Stimulated activated naive CD8-positive, alpha-beta T cell treated with anti-CD3 and anti-CD28 coated beads, Interleukin-15, Interleukin-2, amounts not matched to agents 100 U/mL and 50 U/mL, for 24 hours (primary cell): ENCODE measurements at regions not wholly inside any gene's neighbourhood (a gene's known extent, or its start where the extent isn't known, plus 50 kb on each side); places are given as distances from the start of the nearest gene placed in this dataset.
"Not testable (repeated sequence)": the region's sequence is repeated elsewhere in the genome, so short reads cannot be mapped to it uniquely, and the experiment has no call there.

Experiments used
- ATAC-seq: fragments of 150-1000 bp; cut with Tn5 transposase; one replicate; pipeline ENCODE4 v1.10.0; 2021
- DNase-seq: peaks from one replicate; pipeline ENCODE4 v3.0.0; 2021

DNA sequence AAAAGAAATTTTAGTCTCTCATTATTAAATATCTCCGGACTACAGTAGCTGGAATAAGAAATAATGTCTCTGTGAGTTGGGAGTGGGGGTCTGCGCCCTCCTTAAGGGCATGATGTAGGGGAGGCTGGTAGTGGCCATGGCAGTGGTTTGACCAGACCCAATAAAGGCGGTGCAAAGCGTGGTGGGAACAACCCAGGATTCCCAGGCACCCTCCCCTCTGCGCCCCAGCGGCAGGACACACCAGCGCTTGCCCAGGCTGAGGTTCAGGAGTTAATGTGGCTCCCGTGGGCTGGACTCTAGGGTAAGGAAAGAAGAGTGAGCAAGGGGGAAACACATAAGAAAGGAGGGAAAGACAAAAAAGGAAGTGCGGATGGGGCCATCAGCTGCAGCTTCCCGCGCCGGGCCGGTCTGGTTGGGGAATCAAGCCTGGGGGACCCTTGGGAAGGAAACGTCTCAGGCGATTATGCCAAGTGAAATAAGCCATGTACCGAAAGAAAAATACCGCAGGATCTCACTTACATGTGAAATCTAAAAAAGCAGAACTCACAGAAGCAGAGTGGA is 157.5 kb upstream of the SMIM31 start:
- no peak for DNase-seq
- ATAC-seq: no peak

DNA sequence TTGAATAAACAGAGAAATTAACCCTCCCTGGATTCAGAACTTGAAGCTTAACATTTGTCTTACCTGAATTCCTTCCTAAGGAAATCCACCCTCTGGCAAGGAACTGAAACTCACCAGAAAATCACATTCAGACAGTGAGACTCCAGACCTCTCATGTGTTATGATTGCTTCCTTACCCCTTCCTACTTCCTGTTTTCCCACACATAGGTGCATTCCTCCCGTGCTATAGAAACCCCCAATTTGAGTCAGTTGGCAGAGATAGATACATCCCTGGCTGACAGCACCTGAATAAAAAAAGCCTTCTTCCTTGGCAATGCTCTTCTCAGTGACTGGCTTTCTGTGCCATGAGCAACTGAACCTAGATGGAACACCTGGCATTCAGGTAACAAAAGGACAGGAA is 157.0 kb upstream of the SMIM31 start:
- no peak for DNase-seq
- ATAC-seq: no peak

DNA sequence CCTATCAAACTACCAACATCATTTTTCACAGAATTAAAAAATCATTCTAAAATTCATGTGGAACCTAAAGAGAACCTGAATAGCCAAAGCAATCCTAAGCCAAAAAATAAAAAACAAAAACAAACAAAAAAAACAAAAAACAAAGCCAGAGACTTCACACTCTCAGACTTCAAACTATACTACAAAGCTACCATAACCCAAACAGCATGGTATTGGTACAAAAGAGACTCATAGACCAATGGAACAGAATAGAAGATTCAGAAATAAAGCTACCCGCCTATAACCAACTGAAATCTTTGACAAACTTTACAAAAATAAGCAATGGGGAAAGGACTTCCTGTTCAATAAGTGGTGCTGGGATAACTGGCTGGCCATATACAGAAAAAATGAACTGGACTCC is 152.3 kb upstream of the SMIM31 start:
- no peak for DNase-seq
- no peak for ATAC-seq

DNA sequence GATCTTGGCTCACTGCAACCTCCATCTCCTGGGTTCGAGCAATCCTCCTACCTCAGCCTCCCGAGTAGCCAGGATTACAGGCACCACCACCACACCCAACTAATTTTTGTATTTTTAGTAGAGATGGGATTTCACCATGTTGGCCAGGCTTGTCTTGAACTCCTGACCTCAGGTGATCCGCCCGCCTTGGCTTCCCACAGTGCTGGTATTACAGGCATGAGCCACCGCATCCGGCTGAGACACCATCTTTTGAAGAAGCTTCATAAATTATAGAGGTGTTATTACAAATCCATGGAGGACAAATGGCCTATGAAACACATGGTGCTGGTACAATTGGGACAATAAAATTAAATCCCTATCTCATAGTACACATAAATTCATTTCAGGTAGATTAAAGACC is 148.1 kb upstream of the SMIM31 start:
- not testable (repeated sequence) for DNase-seq, ATAC-seq

DNA sequence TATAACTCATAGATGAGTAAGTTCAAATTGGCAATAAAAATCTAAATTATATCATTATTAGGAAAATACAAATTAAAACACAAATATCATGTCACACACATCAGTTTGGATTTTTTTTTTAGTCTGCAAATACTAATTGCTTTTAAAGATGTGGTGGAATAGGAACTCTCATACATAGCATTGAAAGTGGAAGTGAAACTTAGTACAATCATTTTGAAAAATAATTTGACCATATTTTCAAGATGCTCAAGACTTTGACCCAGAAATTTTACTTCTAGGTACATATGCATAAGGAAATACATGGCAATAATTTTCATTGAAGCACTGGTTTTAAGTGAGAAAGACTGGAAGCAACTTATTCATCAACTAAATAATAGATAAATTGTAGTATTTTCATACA is 147.5 kb upstream of the SMIM31 start:
- ATAC-seq: no peak

DNA sequence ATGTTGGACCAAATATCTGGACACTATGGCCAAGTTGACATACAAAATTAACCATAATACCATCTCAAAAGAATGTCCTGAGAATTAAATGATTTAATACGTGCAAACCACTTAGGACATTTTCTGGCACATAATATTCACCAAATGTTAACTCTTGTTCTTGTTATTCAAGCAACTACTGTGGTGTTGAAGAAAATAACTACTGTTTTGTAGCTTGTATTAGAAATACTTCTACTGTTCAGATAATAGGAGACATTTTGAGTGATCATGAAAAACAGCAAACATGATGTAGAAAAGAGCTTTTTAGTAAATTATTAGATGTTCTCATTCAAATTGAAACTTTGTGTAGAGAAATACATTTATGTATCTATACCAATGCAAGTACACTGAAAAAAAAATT is 140.7 kb upstream of the SMIM31 start:
- ATAC-seq (no peak), DNase-seq (no peak)

More for the DNA sequence above, 147.5 kb upstream of the SMIM31 start:
- no peak for DNase-seq

DNA sequence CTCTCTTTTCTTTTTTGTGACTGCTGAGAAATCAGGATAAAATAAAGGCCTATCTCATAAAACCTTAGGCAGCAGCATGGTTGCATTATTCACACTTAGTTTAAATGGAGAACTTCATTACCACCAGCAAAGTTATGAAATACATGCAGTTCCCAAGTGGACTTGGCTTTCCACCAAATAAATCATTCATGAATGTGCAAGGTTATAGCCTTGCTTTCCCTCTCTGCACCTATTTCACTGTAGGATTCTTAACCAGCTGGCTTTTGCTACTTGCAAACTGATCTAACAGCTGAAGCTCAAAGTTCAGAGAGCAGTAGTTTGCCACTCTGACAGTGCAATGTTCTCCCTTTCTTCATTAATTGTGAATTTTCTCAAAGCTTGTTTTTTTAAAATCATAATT is 140.1 kb upstream of the SMIM31 start:
- no peak for DNase-seq
- no peak for ATAC-seq

DNA sequence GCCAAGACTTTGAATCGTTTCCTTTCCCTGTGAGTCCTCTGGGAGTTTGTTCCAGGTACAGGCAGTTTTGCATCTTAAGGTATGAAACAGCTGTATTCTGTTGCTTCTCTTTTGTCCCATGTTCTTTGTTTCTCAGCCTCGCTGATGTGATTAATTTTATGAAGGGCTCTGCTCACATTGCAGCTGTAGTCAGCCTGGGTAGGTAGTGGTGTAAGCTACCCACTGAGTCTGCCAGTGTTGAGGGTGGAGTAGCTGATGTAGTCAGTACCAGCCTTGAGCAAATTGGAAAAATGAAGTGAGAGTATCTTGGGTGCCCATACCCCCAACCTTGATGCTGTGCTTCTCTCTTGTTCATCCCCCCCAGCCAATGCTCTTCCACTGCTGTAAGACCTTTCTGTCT is 139.6 kb upstream of the SMIM31 start:
- ATAC-seq (no peak), DNase-seq (no peak)

DNA sequence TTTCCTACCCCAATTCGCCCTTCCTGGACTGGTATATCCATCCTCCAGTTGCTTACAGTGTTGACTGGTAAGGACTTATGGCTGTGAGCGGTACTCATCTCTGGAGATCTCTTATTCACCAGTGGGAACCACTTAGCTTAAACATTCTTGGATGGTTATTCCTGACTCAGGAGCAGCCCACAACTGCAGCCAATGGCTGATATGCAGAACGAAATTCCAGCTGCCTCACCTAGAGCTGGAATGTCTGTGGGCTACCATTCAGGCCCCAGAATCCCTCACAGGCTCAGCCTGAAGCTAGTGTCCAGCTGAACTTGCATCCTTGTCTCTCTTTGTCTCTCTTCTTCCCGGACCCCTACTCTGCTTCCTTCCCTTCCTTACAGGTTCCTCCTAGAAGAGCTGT is 138.9 kb upstream of the SMIM31 start:
- ATAC-seq: no peak
- no peak for DNase-seq

DNA sequence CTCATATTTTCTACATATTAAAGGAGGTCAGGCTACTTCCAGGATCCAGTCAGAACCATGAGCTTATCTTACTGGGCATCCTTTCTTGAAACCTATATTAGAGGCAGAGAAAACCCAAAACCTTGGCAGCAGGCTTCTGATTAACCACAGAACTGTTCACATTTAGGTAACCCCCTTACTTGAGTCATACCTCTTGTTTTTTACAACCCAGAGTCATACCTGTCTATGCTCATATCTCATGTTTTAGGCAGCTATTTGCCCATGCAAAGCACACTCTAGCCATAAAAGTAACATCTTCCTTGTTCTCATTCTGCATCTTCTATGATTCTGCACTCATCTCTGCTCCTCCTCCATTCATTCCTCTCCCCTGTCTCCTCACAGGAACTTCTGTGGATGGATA is 138.0 kb upstream of the SMIM31 start:
- DNase-seq (no peak), ATAC-seq (no peak)

DNA sequence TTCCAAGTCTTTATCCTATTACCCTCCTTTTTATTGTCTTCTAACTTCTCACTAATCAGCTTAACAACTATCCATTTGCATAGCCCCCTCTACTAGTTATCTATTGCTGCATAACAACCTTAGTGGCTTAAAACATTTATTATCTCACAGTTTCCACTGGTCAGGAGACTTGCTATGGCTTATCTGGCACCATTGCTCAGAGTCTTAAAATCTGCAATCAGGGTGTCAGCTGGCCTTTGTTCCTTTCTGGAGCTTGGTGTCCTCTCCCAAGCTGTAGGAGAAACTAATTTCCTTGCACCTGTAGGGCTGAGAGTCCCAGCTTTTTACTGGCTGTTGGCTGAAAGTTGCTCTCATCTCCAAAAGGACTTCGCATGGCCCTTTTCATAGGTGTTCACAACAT is 137.0 kb upstream of the SMIM31 start:
- no peak for DNase-seq
- no peak for ATAC-seq

DNA sequence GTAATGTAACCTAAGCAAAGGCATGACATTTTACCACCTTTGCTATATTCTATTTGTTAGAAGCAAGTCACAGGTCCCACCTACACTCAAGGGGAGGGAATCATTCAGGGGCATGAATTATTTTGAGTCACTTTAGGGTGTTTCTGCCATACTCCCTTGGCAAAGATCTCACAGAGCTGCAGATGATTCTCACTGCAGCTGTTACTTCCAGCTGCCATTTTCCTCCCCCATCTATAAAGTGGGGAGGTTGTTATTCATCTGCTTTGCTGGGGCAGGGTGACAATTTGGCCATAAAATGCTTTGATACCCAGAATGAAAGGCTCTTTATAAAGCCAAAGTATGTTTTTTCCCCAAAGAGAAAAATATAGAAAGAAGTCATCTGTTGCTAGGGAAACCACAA is 136.5 kb upstream of the SMIM31 start:
- ATAC-seq (no peak), DNase-seq (no peak)

DNA sequence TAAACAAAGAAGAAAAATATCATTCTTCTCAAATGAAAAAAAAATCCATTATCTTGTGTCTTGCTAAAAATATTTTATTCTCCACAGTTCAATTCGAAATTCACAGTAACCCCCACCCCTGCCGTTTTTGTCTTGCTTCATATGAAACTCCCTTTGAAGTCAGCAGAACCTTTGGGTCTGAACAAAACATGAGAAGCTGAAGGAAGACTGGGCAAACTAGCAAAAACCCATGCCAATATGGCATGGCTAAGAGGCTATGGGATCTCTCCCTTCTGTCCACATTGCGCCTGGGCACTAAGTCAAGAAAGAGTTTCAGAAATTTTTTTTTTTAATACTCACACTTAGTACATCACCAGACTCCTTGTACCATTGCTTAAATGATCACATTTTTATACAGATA is 136.0 kb upstream of the SMIM31 start:
- DNase-seq (no peak), ATAC-seq (no peak)

DNA sequence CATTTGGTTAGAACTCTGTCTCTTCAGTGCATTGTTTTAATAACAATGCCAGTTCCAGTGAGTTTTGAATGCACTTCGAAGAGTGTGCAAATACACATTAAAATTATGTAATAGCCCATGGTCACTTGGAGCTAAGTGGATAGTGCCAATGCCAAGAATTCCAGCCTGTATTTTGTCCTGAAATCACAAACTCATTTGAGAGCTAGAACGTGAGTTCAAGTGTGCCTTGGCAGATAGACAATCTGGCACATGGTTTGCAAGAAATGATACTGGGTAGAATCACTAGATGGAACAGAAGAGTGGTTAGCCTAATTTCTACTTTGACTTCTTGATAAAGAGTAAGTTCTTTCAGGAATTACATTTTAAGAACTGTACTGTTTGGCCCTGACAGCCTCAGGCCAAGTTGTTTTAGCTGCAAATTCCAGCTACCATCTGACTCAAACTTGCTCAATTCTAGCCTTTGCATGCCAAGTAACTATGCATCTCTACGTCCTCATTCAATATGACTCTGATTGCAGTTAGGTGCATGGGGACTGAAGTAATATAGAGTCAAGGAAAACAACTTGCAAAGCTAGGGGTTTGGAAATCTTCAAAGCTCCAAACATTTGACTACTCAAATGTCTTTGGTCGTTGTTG is 131.9 kb upstream of the SMIM31 start:
- ATAC-seq (no peak), DNase-seq (no peak)

DNA sequence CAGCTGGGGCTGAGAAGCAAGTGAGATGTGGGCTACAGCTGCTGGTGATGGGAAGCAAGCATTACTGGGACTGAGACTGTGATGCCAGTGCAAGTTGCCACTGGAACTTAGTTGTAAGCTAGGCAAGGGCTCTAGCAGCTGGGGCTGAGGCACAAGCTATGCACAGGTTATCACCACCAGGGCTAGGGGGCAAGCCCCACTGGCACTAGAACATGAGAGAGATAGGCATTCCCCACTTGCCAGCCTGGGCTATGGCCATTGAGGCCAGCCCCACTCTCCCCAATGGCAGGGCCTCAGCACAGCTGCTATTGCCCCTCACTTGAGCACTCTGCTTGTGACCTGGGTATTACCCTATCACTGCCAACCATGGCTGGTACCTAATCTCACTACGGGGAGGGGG is 130.8 kb upstream of the SMIM31 start:
- DNase-seq (no peak), ATAC-seq (no peak)

DNA sequence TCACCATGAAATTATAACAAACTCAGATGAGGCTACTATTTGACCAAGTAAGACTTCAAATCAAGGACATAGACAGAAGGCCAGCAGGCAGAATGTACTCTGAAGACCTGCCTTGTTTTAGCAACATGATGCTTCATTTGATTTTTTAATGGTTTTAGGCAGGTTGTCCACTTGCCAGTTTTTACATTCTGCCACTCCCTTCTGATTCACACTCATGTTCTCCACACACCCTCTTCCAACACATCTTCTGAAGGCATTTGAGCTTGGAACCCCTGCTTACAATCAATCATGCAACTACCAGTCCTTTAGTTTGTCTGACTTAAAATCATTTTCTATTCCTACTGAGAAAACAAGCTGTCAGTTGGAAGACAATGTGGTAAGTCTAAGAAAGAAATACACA is 114.9 kb upstream of the SMIM31 start:
- ATAC-seq (no peak), DNase-seq (no peak)

DNA sequence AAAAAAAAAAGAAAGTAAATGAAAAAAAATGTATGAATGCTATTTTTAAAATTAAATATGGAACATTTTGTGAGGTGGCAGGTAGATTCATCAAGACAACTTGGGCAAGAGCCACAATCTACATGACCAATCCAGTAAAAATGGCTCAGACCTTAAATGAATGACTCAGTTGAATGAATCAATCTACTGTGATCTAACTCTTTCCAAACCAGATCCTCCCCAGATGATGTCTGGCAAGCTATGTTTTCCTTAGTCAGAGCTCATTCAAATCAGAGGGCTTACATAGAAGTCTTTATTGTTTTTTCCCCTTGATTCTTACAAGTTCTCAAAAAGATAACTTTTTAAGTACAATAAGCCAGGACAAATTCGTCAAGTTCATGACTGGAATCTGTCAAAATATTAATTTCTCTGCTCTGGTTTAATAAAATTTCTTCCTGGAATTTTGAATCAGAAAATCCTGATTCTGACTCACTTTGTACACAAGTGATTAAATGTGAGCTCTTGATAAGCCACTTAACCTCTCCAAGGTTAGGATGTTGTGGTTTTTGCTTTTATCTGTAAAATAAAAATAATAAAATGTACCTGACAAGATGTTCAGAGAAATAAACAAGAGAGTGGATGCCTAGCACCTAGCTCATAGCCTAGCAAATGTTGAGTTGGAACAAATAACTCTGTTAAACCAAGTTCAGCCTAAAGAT is 105.6 kb upstream of the SMIM31 start:
- no peak for ATAC-seq
- no peak for DNase-seq

DNA sequence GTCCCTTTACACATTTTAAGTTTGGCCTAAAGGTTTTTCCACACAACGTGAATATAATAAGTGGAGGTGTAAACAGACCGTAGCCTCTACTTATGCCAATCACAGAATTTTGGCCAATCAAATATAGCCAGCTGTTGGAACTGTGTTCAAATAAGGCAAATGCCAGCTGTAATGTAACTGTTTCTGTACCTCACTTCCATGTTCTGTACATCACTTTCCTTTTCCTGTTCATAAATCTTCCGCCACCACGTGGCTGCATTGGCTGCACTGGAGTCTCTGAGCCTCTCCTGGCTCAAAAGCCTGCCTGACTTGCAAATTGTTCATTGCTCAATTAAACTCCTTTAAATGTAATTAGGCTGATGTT is 105.1 kb upstream of the SMIM31 start:
- DNase-seq (no peak), ATAC-seq (no peak)

DNA sequence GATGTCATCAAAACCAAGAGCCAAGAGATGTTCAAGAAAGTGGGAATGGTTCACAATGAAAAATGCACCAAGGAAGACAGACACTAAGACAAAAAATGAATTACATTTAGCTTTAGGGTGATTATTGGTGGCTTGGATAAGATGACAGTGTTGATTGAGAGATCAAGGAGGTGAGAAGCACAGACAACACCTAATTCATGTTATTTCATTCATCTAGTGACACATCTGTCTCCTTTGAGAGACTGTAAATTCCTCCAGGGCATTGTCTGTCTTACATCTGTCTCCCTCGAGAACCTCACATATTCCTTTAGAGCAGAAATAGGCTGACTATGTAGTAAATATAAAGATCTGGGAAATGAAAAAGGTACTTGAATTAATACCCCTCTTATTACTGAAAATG is 94.2 kb upstream of the SMIM31 start:
- DNase-seq: no peak
- no peak for ATAC-seq

DNA sequence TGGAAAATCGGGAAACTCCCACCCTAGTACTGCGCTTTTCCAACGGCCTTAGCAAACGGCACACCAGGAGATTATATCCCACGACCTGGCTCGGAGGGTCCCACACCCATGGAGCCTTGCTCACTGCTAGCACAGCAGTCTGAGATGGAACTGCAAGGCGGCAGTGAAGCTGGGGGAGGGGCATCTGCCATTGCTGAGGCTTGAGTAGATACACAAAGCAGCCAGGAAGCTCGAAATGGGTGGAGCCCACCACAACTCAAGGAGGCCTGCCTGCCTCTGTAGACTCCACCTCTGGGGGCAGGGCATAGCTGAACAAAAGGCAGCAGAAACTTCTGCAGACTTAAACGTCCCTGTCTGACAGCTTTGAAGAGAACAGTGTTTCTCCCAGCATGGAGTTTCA is 77.8 kb upstream of the SMIM31 start:
- DNase-seq, ATAC-seq: not testable (repeated sequence)

DNA sequence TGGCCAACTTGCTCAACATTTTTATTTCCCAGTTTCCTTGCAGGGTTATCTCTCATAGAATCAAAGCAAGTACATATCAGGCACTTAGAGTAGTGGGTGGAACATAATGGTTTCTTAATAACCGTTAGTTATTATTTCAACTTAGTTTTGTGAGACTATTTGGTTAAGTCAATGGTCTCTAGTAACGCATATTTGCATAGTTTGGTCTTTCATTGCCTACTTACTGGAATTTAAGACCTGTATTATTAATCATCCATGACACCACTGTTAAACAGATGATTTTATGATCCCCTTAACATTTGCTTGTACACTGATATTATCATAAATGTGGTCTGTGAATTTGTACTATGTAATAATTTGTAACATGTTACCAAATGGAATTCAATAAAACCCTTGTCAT is 70.9 kb upstream of the SMIM31 start:
- DNase-seq: no peak
- no peak for ATAC-seq

DNA sequence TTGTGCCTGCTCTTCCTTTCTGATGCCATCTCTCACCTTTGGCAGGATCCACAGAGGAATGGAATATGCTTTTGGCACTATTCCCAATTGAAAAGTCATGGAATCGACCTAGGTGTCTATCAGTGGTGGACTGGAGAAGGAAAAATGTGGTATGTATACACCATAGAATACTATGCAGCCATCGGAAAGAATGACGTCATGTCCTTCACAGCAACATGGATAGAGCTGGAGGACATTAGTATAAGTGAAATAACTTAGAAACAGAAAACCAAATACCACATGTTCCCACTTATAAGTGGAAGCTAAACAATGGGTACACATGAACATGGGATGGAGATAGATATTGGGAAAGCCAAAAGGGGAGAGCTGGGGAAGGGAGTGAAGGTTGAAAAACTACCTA is 58.3 kb upstream of the SMIM31 start:
- ATAC-seq (no peak), DNase-seq (no peak)

DNA sequence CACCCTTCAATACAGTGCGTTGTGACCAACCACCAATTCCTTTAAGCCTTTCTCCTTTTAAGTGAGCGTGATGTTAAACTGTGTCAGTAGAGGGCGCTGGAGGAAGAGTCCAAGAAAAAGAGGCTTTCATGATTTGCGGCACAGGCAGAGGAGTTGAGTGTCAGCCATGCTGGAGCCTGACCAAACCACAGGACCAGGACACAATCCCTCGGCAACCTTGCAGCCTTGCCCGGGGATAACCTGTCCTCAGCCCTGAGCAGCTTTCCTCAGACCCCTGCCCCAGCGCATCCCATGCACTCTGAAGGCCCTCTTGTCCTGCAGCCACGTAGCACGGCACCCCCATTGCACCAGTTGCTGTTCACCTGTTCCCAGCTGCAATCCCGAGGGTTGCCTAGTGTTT is 53.5 kb upstream of the SMIM31 start:
- ATAC-seq (no peak), DNase-seq (no peak)

DNA sequence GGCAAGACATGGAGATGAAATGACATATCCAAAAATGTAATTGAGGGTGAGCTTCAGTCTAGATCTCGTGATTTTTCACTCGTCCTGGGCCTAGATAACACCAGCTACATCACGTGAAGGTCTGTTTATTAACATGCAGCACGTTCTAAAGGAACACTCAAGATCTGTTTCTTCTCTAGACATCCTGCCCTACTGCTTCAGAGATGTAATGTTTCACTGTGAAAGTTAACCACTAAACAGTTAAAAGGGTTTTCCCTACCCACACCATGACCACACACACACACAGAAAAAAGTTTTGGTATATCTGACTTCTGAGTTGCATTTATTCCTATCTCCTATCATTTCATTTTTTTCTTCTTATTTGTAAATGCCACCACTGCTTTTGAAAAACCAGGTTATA is 52.3 kb upstream of the SMIM31 start:
- no peak for DNase-seq
- no peak for ATAC-seq
